Erythroblast (primary cell): ENCODE measurements at regions not wholly inside any gene's neighbourhood (a gene's known extent, or its start where the extent isn't known, plus 50 kb on each side); places are given as distances from the start of the nearest gene placed in this dataset.

Experiments
- DNase-seq, 2 experiments: peaks; one replicate each; lab custom pipeline; 2025; lab: John Stamatoyannopoulos, UW
- GATA1 ChIP-seq: IDR thresholded peaks from 2 replicates; pipeline ENCODE4 v1.6.1; 2011; ENCODE audit warnings: low read depth, mild to moderate bottlenecking, control low read depth, low read length, moderate library complexity
- POLR2A ChIP-seq: IDR thresholded peaks from 2 replicates; pipeline ENCODE4 v1.6.1; 2011; ENCODE audit warnings: mild to moderate bottlenecking, low read length

GRCh38 chr10:70960783-70961570 lies 72.6 kb upstream of the PCBD1 start:
- DNase-seq: no peak
- TF ChIP-seq GATA1 (no peak), POLR2A (no peak)

- TF ChIP-seq GATA1 (no peak), POLR2A (no peak)
- DNase-seq: no peak
Measured at GRCh38 chr10:70962686-70963085, 74.3 kb upstream of the PCBD1 start.

- TF ChIP-seq POLR2A (no peak), GATA1 (no peak)
Measured at GRCh38 chr10:70963271-70963670, 74.9 kb upstream of the PCBD1 start.

GRCh38 chr10:70964245-70964644 lies 75.9 kb upstream of the PCBD1 start:
- DNase-seq: no peak
- TF ChIP-seq POLR2A: no peak

More at GRCh38 chr10:70963271-70963670, 74.9 kb upstream of the PCBD1 start:
- no peak for DNase-seq

- TF ChIP-seq POLR2A: no peak
- no peak for TF ChIP-seq GATA1
- DNase-seq: no peak
Measured at GRCh38 chr10:70964881-70965280, 76.5 kb upstream of the PCBD1 start.

- no peak for DNase-seq
- TF ChIP-seq POLR2A (no peak), GATA1 (no peak)
Measured at GRCh38 chr10:70965566-70965965, 77.2 kb upstream of the PCBD1 start.

GRCh38 chr10:70966646-70967553 lies 78.5 kb upstream of the PCBD1 start:
- TF ChIP-seq GATA1: no peak
- TF ChIP-seq POLR2A: no peak
- no peak for DNase-seq

GRCh38 chr10:70967591-70968587 lies 79.5 kb upstream of the PCBD1 start:
- no peak for TF ChIP-seq GATA1
- TF ChIP-seq POLR2A: no peak
- DNase-seq: no peak

GRCh38 chr10:70969188-70969587 lies 80.8 kb upstream of the PCBD1 start:
- no peak for DNase-seq
- TF ChIP-seq POLR2A (no peak), GATA1 (no peak)

- TF ChIP-seq GATA1 (no peak), POLR2A (no peak)
- DNase-seq: no peak
Measured at GRCh38 chr10:70970830-70971229, 82.5 kb upstream of the PCBD1 start.

- TF ChIP-seq GATA1: no peak
- no peak for TF ChIP-seq POLR2A
- DNase-seq: no peak
Measured at GRCh38 chr10:70973275-70973674, 84.9 kb upstream of the PCBD1 start.

GRCh38 chr10:70974351-70974901 lies 86.1 kb upstream of the PCBD1 start:
- no peak for TF ChIP-seq GATA1
- TF ChIP-seq POLR2A: no peak
- DNase-seq: no peak

- no peak for TF ChIP-seq GATA1
- TF ChIP-seq POLR2A: no peak
- no peak for DNase-seq
Measured at GRCh38 chr10:70974920-70975319, 86.6 kb upstream of the PCBD1 start.
